ENCODE measurements at regions not wholly inside any gene's neighbourhood (a gene's known extent, or its start where the extent isn't known, plus 50 kb on each side); places are given as distances from the start of the nearest gene placed in this dataset.

GRCh38 chr6:66561479-66561878, 854.5 kb upstream of the EYS start:
- no peak overlapping the region for H3K4me2 ChIP-seq (ENCODE audit: insufficient read depth, low read length)
- H3K4me1 ChIP-seq (ENCODE audit: insufficient read depth, low read length): no peaks in the 10 kb centered on the region
- no peak overlapping the region for H3K4me3 ChIP-seq (ENCODE audit: low read depth in 1 of 2, low read length in 2 of 2)
- TF ChIP-seq EZH2 (IDR thresholded peaks at IDR 0.05; ENCODE audit: borderline replicate concordance, low read depth, low read length, severe bottlenecking): no peak
- TF ChIP-seq, protein P1, sequence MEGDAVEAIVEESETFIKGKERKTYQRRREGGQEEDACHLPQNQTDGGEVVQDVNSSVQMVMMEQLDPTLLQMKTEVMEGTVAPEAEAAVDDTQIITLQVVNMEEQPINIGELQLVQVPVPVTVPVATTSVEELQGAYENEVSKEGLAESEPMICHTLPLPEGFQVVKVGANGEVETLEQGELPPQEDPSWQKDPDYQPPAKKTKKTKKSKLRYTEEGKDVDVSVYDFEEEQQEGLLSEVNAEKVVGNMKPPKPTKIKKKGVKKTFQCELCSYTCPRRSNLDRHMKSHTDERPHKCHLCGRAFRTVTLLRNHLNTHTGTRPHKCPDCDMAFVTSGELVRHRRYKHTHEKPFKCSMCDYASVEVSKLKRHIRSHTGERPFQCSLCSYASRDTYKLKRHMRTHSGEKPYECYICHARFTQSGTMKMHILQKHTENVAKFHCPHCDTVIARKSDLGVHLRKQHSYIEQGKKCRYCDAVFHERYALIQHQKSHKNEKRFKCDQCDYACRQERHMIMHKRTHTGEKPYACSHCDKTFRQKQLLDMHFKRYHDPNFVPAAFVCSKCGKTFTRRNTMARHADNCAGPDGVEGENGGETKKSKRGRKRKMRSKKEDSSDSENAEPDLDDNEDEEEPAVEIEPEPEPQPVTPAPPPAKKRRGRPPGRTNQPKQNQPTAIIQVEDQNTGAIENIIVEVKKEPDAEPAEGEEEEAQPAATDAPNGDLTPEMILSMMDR (IDR thresholded peaks at IDR 0.05; ENCODE audit: borderline replicate concordance, extremely low read depth, low read length, poor library complexity, severe bottlenecking): no peak
- no peaks in the 10 kb centered on the region for H3K27me3 ChIP-seq (ENCODE audit: insufficient read depth, low read length, poor library complexity)
- H3K36me3 ChIP-seq (ENCODE audit: insufficient read depth, low read length): no peaks in the 10 kb centered on the region
- ATAC-seq (ENCODE audit: insufficient read depth, low read depth) (no peak), DNase-seq (no peak)
- H3K79me2 ChIP-seq (ENCODE audit: insufficient read depth, low read length): no peaks in the 10 kb centered on the region
- H3K9me3 ChIP-seq (ENCODE audit: insufficient read depth, low read length, severe bottlenecking): no peaks in the 10 kb centered on the region
- H3K27ac ChIP-seq (ENCODE audit: low read length): no peak overlapping the region
- H4K20me1 ChIP-seq (ENCODE audit: insufficient read depth, low read length): no peaks in the 10 kb centered on the region
- H3K9ac ChIP-seq (ENCODE audit: low read depth, low read length): no peak overlapping the region
- no peak overlapping the region for H2AFZ ChIP-seq (ENCODE audit: low read depth, low read length)

DNA sequence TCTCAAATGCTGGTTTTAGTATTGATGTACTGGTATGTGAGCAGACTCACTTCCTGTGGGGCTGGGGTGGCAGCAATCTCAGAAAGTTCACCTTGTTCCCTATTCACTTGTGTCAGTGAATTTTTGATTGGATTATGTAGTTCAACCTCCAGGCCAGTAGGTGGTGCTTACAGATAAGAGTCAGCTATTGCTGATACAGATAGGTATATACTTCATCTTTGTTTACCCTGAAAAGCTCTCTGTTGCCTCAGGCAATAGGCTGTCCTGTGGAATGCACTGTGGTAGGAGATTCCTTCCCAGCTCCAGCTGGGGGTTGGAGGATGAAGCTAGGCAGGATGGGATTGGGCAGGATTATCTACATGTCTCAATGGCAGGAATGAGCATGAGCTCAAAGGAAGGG, 851.2 kb upstream of the EYS start:
- no peak overlapping the region for H2AFZ ChIP-seq (ENCODE audit: low read depth, low read length)
- H3K4me2 ChIP-seq (ENCODE audit: insufficient read depth, low read length): no peak overlapping the region
- H3K27me3 ChIP-seq (ENCODE audit: insufficient read depth, low read length, poor library complexity): no peaks in the 10 kb centered on the region
- no peaks in the 10 kb centered on the region for H3K79me2 ChIP-seq (ENCODE audit: insufficient read depth, low read length)
- H3K9ac ChIP-seq (ENCODE audit: low read depth, low read length): no peak overlapping the region
- DNase-seq (no peak), ATAC-seq (ENCODE audit: insufficient read depth, low read depth) (no peak)
- no peaks in the 10 kb centered on the region for H3K9me3 ChIP-seq (ENCODE audit: insufficient read depth, low read length, severe bottlenecking)
- no peaks in the 10 kb centered on the region for H3K4me1 ChIP-seq (ENCODE audit: insufficient read depth, low read length)
- TF ChIP-seq, protein P1 (IDR thresholded peaks at IDR 0.05; ENCODE audit: borderline replicate concordance, extremely low read depth, low read length, poor library complexity, severe bottlenecking): peak; percentile 39
- no peak for TF ChIP-seq EZH2 (IDR thresholded peaks at IDR 0.05; ENCODE audit: borderline replicate concordance, low read depth, low read length, severe bottlenecking)
- no peaks in the 10 kb centered on the region for H3K36me3 ChIP-seq (ENCODE audit: insufficient read depth, low read length)
- no peaks in the 10 kb centered on the region for H4K20me1 ChIP-seq (ENCODE audit: insufficient read depth, low read length)
- H3K4me3 ChIP-seq (ENCODE audit: low read depth in 1 of 2, low read length in 2 of 2): no peak overlapping the region
- no peak overlapping the region for H3K27ac ChIP-seq (ENCODE audit: low read length)

DNA sequence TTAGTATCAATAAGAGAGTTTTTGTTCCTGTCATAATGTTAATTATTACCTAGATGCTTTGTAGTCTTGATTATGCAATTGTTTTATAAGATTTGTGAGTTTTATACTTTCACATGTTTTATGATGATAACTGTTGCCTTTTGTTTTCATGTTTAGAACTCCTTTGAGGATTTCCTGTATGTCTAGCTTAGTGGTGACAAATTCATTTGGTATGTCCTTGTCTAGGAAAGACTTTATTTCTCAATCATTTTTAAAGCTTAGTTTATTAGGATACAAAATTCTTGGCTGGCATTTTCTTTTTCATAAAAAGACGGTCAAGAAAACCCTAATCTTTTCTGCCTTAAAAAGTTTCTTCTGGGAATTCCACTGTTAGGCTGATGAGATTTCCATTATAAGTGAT, 849.9 kb upstream of the EYS start:
- no peak for DNase-seq
- TF ChIP-seq, protein P1 (IDR thresholded peaks at IDR 0.05; ENCODE audit: borderline replicate concordance, extremely low read depth, low read length, poor library complexity, severe bottlenecking): no peak
- no peak for TF ChIP-seq EZH2 (IDR thresholded peaks at IDR 0.05; ENCODE audit: borderline replicate concordance, low read depth, low read length, severe bottlenecking)
- H3K9ac ChIP-seq (ENCODE audit: low read depth, low read length): no peak overlapping the region
- no peak overlapping the region for H3K4me2 ChIP-seq (ENCODE audit: insufficient read depth, low read length)
- no peak overlapping the region for H2AFZ ChIP-seq (ENCODE audit: low read depth, low read length)
- H3K4me3 ChIP-seq (ENCODE audit: low read depth in 1 of 2, low read length in 2 of 2): no peak overlapping the region
- H3K4me1 ChIP-seq (ENCODE audit: insufficient read depth, low read length): no peaks in the 10 kb centered on the region
- no peak overlapping the region for H3K27ac ChIP-seq (ENCODE audit: low read length)
- ATAC-seq (ENCODE audit: insufficient read depth, low read depth): no peak
- no peaks in the 10 kb centered on the region for H4K20me1 ChIP-seq (ENCODE audit: insufficient read depth, low read length)
- H3K27me3 ChIP-seq (ENCODE audit: insufficient read depth, low read length, poor library complexity): no peaks in the 10 kb centered on the region
- H3K9me3 ChIP-seq (ENCODE audit: insufficient read depth, low read length, severe bottlenecking): no peaks in the 10 kb centered on the region
- no peaks in the 10 kb centered on the region for H3K36me3 ChIP-seq (ENCODE audit: insufficient read depth, low read length)
- no peaks in the 10 kb centered on the region for H3K79me2 ChIP-seq (ENCODE audit: insufficient read depth, low read length)

- Histone ChIP-seq H2AFZ (ENCODE audit: low read depth, low read length) (no peak overlapping the region), H3K36me3 (ENCODE audit: insufficient read depth, low read length) (no peaks in the 10 kb centered on the region), H3K27me3 (ENCODE audit: insufficient read depth, low read length, poor library complexity) (no peaks in the 10 kb centered on the region), H3K27ac (ENCODE audit: low read length) (no peak overlapping the region), H3K4me2 (ENCODE audit: insufficient read depth, low read length) (no peak overlapping the region), H4K20me1 (ENCODE audit: insufficient read depth, low read length) (no peaks in the 10 kb centered on the region), H3K4me3 (ENCODE audit: low read depth in 1 of 2, low read length in 2 of 2) (no peak overlapping the region), H3K9me3 (ENCODE audit: insufficient read depth, low read length, severe bottlenecking) (no peaks in the 10 kb centered on the region), H3K9ac (ENCODE audit: low read depth, low read length) (no peak overlapping the region), H3K79me2 (ENCODE audit: insufficient read depth, low read length) (no peaks in the 10 kb centered on the region), H3K4me1 (ENCODE audit: insufficient read depth, low read length) (no peaks in the 10 kb centered on the region)
- DNase-seq: no peak
- ATAC-seq (ENCODE audit: insufficient read depth, low read depth): no peak
- no peak for TF ChIP-seq EZH2 (IDR thresholded peaks at IDR 0.05; ENCODE audit: borderline replicate concordance, low read depth, low read length, severe bottlenecking)
- TF ChIP-seq, protein P1 (IDR thresholded peaks at IDR 0.05; ENCODE audit: borderline replicate concordance, extremely low read depth, low read length, poor library complexity, severe bottlenecking): no peak
These were observed 848.1 kb upstream of the EYS start for GRCh38 chr6:66555082-66555481.
